ENCODE measurements at regions not wholly inside any gene's neighbourhood (a gene's known extent, or its start where the extent isn't known, plus 50 kb on each side); places are given as distances from the start of the nearest gene placed in this dataset.

DNA sequence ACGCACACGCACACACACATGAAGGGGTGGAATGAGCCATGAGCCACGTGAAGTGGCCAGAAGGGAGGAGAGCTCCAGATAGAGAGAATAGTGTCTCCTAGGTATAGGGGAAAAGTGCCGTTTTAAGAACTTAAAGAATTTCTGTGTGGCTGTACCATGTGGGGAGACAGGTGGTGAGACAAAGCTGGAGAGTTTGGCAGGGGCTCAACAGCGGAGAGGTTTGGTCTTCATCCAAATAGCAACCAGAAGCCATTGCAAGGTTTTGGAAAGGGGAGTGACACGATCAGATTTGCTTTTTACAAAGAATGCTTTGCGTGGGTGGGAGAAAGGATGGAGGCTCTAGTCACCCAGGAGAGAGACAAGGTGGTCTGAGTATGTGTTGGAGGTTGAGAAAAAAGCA lies 146.0 kb downstream of the IL20RB start (continued):
- TF ChIP-seq RAD21 (IDR thresholded peaks at IDR 0.05) (no peak), TAF1 (conservative IDR thresholded peaks at IDR 0.05) (no peak)

DNA sequence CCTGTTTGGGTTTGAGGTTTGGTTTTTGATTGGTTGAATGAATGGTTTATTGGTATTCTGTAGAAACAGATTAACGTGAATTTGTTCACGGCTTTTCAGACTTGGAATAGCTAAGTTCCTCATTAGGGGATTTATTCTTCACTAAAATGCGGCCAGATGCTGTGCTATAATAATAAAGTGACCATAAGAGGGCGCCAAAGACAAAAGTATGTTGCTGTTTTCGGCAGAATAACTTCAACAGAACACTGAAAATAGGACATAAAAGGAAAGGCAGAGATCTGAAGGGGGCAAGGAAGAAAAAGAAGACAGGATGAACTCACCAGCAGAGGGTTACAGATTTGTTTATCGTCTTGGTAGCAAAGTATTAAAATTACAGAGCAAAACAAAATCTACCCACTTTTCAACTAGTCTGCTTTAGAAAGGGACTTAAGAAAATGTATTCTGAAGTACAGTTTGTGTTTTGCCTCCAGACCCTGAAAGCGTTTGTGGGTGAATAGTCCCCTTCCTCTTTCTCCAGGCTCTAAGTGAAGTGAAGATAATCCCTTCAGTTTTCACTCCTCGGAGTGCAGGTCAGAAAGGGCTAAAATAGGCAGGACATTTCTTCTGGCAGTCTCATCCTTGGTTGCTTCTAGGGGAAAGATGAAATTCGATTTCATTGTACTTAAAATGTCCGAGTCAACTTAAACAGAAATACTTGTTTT lies 147.6 kb downstream of the IL20RB start:
- DNase-seq (ENCODE audit: low spot score), result no peak
- Histone ChIP-seq H3K4me3 (ENCODE audit: low read depth in 1 of 3, low read length in 3 of 3) (no peak overlapping the region), H3K36me3 (ENCODE audit: control insufficient read depth in 4 of 4, insufficient read depth in 3 of 4, low read depth in 1 of 4, low read length in 3 of 4) (no peaks in the 10 kb centered on the region), H3K4me1 (ENCODE audit: control insufficient read depth in 4 of 4, insufficient read depth in 4 of 4, low read length in 3 of 4) (no peaks in the 10 kb centered on the region), H3K27ac (ENCODE audit: low read depth in 1 of 2, low read length in 2 of 2) (no peak overlapping the region), H3K27me3 (ENCODE audit: control insufficient read depth in 4 of 4, insufficient read depth in 4 of 4, low read length in 3 of 4) (peaks cover 0 to 7% (median 2%) of the 10 kb centered on the region in 4 donors), H3K9ac (ENCODE audit: low read depth in 1 of 2, low read length in 2 of 2) (no peak overlapping the region), H3K9me3 (ENCODE audit: control insufficient read depth in 4 of 4, low read length in 3 of 4) (peaks cover 0 to under 1% (median 0%) of the 10 kb centered on the region in 4 donors)
- 9% methylated on average over 10 of the region's 10 CpGs for WGBS
- TF ChIP-seq REST (IDR thresholded peaks at IDR 0.05) (no peak), EGR1 (IDR thresholded peaks at IDR 0.05; ENCODE audit: low read depth in 2 of 2) (no peak), TAF1 (conservative IDR thresholded peaks at IDR 0.05) (no peak), ATF3 (IDR thresholded peaks at IDR 0.05) (no peak), YY1 (IDR thresholded peaks at IDR 0.05) (no peak), MAX (IDR thresholded peaks at IDR 0.05) (no peak), HNF4G (IDR thresholded peaks at IDR 0.05) (no peak), GABPA (IDR thresholded peaks at IDR 0.05 in 1 of 2, conservative IDR thresholded peaks at IDR 0.05 in 1 of 2) (no peak), SP1 (IDR thresholded peaks at IDR 0.05) (no peak), HNF4A (conservative IDR thresholded peaks at IDR 0.05) (no peak), RXRA (IDR thresholded peaks at IDR 0.05) (no peak), FOXA1 (IDR thresholded peaks at IDR 0.05) (no peak), RAD21 (IDR thresholded peaks at IDR 0.05) (peak; percentile 79 to 82), FOXA2 (IDR thresholded peaks at IDR 0.05) (no peak), JUND (IDR thresholded peaks at IDR 0.05) (no peak)
- TF ChIP-seq, protein P1, sequence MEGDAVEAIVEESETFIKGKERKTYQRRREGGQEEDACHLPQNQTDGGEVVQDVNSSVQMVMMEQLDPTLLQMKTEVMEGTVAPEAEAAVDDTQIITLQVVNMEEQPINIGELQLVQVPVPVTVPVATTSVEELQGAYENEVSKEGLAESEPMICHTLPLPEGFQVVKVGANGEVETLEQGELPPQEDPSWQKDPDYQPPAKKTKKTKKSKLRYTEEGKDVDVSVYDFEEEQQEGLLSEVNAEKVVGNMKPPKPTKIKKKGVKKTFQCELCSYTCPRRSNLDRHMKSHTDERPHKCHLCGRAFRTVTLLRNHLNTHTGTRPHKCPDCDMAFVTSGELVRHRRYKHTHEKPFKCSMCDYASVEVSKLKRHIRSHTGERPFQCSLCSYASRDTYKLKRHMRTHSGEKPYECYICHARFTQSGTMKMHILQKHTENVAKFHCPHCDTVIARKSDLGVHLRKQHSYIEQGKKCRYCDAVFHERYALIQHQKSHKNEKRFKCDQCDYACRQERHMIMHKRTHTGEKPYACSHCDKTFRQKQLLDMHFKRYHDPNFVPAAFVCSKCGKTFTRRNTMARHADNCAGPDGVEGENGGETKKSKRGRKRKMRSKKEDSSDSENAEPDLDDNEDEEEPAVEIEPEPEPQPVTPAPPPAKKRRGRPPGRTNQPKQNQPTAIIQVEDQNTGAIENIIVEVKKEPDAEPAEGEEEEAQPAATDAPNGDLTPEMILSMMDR (IDR thresholded peaks at IDR 0.05; ENCODE audit: low read depth, low read length, missing input control), result peak; percentile 68
- TF ChIP-seq, protein P2, sequence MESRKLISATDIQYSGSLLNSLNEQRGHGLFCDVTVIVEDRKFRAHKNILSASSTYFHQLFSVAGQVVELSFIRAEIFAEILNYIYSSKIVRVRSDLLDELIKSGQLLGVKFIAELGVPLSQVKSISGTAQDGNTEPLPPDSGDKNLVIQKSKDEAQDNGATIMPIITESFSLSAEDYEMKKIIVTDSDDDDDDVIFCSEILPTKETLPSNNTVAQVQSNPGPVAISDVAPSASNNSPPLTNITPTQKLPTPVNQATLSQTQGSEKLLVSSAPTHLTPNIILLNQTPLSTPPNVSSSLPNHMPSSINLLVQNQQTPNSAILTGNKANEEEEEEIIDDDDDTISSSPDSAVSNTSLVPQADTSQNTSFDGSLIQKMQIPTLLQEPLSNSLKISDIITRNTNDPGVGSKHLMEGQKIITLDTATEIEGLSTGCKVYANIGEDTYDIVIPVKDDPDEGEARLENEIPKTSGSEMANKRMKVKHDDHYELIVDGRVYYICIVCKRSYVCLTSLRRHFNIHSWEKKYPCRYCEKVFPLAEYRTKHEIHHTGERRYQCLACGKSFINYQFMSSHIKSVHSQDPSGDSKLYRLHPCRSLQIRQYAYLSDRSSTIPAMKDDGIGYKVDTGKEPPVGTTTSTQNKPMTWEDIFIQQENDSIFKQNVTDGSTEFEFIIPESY (IDR thresholded peaks at IDR 0.05), result no peak

Measured in liver (tissue), 8 donors.